Uterus (tissue), 2 donors: ENCODE measurements at regions not wholly inside any gene's neighbourhood (a gene's known extent, or its start where the extent isn't known, plus 50 kb on each side); places are given as distances from the start of the nearest gene placed in this dataset.

ENCODE experiments used
- POLR2A ChIP-seq, 2 donors: fragments of 450-650 bp; IDR thresholded peaks; one replicate each; pipeline ENCODE4 v1.6.1; 2016; ENCODE audit warnings: antibody characterized with exemption in 2 of 2, mild to moderate bottlenecking in 1 of 2, moderate library complexity in 1 of 2
- TF ChIP-seq, protein P1 (sequence below), 4 experiments: fragments of 200-600 bp in 2 of 4; fragments of 450-650 bp in 2 of 4; sonication (generic) in 2 of 4; IDR thresholded peaks; one replicate each; pipeline ENCODE4 v1.5.1; 2016 to 2019; ENCODE audit warnings: antibody characterized with exemption in 4 of 4, mild to moderate bottlenecking in 2 of 4, moderate library complexity in 1 of 4

DNA sequence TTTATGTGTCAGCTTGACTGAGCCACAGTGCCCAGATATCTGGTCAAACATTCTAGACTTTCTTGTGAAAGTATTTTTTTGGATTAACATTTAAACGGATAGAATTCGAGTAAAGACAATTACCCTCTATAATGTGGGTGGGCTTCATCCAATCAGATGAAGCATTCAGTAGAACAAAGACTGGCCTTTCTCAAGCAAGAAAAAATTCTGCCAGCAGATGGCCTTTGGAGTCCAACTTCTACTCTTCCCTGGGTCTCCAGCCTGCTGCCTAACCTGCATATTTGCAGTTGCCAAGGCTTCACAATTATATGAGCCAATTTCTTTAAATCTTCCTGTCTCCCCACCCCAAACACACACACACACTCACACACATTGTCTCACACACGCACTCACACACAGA lies 86.4 kb downstream of the MED10 start:
- TF ChIP-seq POLR2A (IDR thresholded peaks at IDR 0.05), result no peak
- TF ChIP-seq, protein P1, sequence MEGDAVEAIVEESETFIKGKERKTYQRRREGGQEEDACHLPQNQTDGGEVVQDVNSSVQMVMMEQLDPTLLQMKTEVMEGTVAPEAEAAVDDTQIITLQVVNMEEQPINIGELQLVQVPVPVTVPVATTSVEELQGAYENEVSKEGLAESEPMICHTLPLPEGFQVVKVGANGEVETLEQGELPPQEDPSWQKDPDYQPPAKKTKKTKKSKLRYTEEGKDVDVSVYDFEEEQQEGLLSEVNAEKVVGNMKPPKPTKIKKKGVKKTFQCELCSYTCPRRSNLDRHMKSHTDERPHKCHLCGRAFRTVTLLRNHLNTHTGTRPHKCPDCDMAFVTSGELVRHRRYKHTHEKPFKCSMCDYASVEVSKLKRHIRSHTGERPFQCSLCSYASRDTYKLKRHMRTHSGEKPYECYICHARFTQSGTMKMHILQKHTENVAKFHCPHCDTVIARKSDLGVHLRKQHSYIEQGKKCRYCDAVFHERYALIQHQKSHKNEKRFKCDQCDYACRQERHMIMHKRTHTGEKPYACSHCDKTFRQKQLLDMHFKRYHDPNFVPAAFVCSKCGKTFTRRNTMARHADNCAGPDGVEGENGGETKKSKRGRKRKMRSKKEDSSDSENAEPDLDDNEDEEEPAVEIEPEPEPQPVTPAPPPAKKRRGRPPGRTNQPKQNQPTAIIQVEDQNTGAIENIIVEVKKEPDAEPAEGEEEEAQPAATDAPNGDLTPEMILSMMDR (IDR thresholded peaks at IDR 0.05), result no peak
